IMR-90 (cell line): ENCODE measurements at regions not wholly inside any gene's neighbourhood (a gene's known extent, or its start where the extent isn't known, plus 50 kb on each side); places are given as distances from the start of the nearest gene placed in this dataset.

Experiments
- ATAC-seq: fragments of 200-7000 bp; cut with Tn5 transposase; 2 replicates; pipeline ENCODE4 v1.9.1; 2020; ENCODE audit warnings: low read depth, mild to moderate bottlenecking, moderate library complexity
- BruUV-seq: library from RNA; stranded (reverse); fragments of 400-500 nt; replicated peaks from 2 replicates; lab custom pipeline; 2021; lab: Mats Ljungman, UMichigan
- CTCF ChIA-PET: fragments of 300-600 bp; formaldehyde crosslinking; extraction: SDS; loops from one replicate; lab custom pipeline; 2021; ENCODE audit warnings: antibody characterized with exemption; lab: Yijun Ruan, JAX
- POLR2A ChIA-PET: fragments of 300-600 bp; sonication (Branson Sonifier 250); formaldehyde crosslinking; loops from one replicate; lab custom pipeline; 2022; ENCODE audit warnings: antibody characterized with exemption; ENCODE audit not compliant: unreplicated experiment; lab: Charles Lee
- DNase-seq: peaks from one replicate; pipeline ENCODE4 v3.0.0; 2013
- H2AFZ ChIP-seq: replicated peaks from 2 replicates; pipeline ENCODE3; 2013; ENCODE audit warnings: low read length, mild to moderate bottlenecking; ENCODE audit not compliant: poor library complexity
- H2AK5ac ChIP-seq: 2 replicates; pipeline ENCODE4 v1.6.1; 2013; ENCODE audit warnings: low read depth, low read length, inconsistent platforms
- H2AK9ac ChIP-seq: replicated peaks from 2 replicates; pipeline ENCODE3; 2013; ENCODE audit warnings: mild to moderate bottlenecking, low read depth, low read length, moderate library complexity; ENCODE audit not compliant: poor library complexity
- H2BK120ac ChIP-seq: 2 replicates; pipeline ENCODE4 v1.6.1; 2013; ENCODE audit warnings: low read depth, low read length, inconsistent platforms
- H2BK15ac ChIP-seq: 3 replicates; pipeline ENCODE4 v1.6.1; 2013; ENCODE audit warnings: low read depth, low read length, inconsistent platforms
- H2BK20ac ChIP-seq: 2 replicates; pipeline ENCODE4 v1.6.1; 2013; ENCODE audit warnings: low read depth, mild to moderate bottlenecking, inconsistent platforms, low read length, moderate library complexity
- H2BK5ac ChIP-seq: 2 replicates; pipeline ENCODE4 v1.6.1; 2013; ENCODE audit warnings: mild to moderate bottlenecking, low read depth, low read length, inconsistent platforms; ENCODE audit not compliant: poor library complexity, severe bottlenecking
- H3K14ac ChIP-seq: replicated peaks from 2 replicates; pipeline ENCODE4 v1.6.1; 2013; ENCODE audit warnings: low read depth, low read length, inconsistent platforms
- H3K18ac ChIP-seq: 2 replicates; pipeline ENCODE4 v1.6.1; 2013; ENCODE audit warnings: low read depth, low read length, control low read depth
- H3K23ac ChIP-seq: 2 replicates; pipeline ENCODE4 v1.6.1; 2013; ENCODE audit warnings: low read depth, low read length, inconsistent platforms
- H3K27ac ChIP-seq: 2 replicates; pipeline ENCODE4 v1.5.1; 2013; ENCODE audit warnings: mild to moderate bottlenecking, control low read depth, low read length; ENCODE audit not compliant: insufficient read depth
- H3K27me3 ChIP-seq: 2 replicates; pipeline ENCODE4 v1.6.1; 2013; ENCODE audit warnings: low read length; ENCODE audit not compliant: control insufficient read depth, insufficient read depth
- H3K36me3 ChIP-seq: 2 replicates; pipeline ENCODE4 v1.6.1; 2013; ENCODE audit warnings: low read length, mixed read lengths; ENCODE audit not compliant: control insufficient read depth, insufficient read depth
- H3K4ac ChIP-seq: 2 replicates; pipeline ENCODE4 v1.6.1; 2013; ENCODE audit warnings: low read depth, low read length, inconsistent platforms
- H3K4me1 ChIP-seq: 2 replicates; pipeline ENCODE4 v1.6.1; 2013; ENCODE audit warnings: low read length, mixed read lengths; ENCODE audit not compliant: control insufficient read depth, insufficient read depth
- H3K4me2 ChIP-seq: 2 replicates; pipeline ENCODE4 v1.6.1; 2013; ENCODE audit warnings: low read depth, mild to moderate bottlenecking, control low read depth, low read length, moderate library complexity
- H3K4me3 ChIP-seq: 2 replicates; pipeline ENCODE4 v1.5.1; 2013; ENCODE audit warnings: low read depth, mild to moderate bottlenecking, control low read depth, low read length, moderate library complexity; ENCODE audit not compliant: insufficient read depth
- H3K56ac ChIP-seq: 2 replicates; pipeline ENCODE4 v1.6.1; 2013; ENCODE audit warnings: low read length, inconsistent platforms; ENCODE audit not compliant: insufficient read depth; ENCODE audit errors: extremely low read depth
- H3K79me1 ChIP-seq, 2 experiments: 2 replicates each; pipeline ENCODE4 v1.6.1; 2013; ENCODE audit warnings: low read length in 2 of 2, inconsistent platforms in 1 of 2, low read depth in 1 of 2
- H3K9ac ChIP-seq: 2 replicates; pipeline ENCODE4 v1.6.1; 2013; ENCODE audit warnings: low read depth, low read length, control low read depth
- H3K9me1 ChIP-seq: 2 replicates; pipeline ENCODE4 v1.6.1; 2013; ENCODE audit warnings: low read length, inconsistent platforms; ENCODE audit not compliant: insufficient read depth
- H3K9me3 ChIP-seq: 2 replicates; pipeline ENCODE4 v1.6.1; 2013; ENCODE audit warnings: low read length; ENCODE audit not compliant: control insufficient read depth, insufficient read depth
- H4K20me1 ChIP-seq: 2 replicates; pipeline ENCODE4 v1.6.1; 2013; ENCODE audit warnings: low read length, inconsistent platforms; ENCODE audit not compliant: insufficient read depth
- H4K5ac ChIP-seq: 2 replicates; pipeline ENCODE4 v1.6.1; 2013; ENCODE audit warnings: mild to moderate bottlenecking, low read depth, low read length, control low read depth
- H4K8ac ChIP-seq, 2 experiments: 2 replicates each; pipeline ENCODE4 v1.6.1; 2013; ENCODE audit warnings: low read depth in 2 of 2, low read length in 2 of 2, control low read depth in 1 of 2, inconsistent platforms in 1 of 2
- H4K91ac ChIP-seq: 2 replicates; pipeline ENCODE4 v1.6.1; 2013; ENCODE audit warnings: low read depth, low read length, inconsistent platforms; ENCODE audit not compliant: insufficient read depth
- BHLHE40 ChIP-seq: fragments of 150-350 bp; IDR thresholded peaks from 2 replicates; pipeline ENCODE4 v1.6.1; 2016; ENCODE audit warnings: mild to moderate bottlenecking, low read depth, low read length
- CEBPB ChIP-seq: IDR thresholded peaks from 2 replicates; pipeline ENCODE4 v1.6.1; 2012; ENCODE audit warnings: low read depth, low read length, improper control_type of control experiment
- CHD1 ChIP-seq: IDR thresholded peaks from 2 replicates; pipeline ENCODE4 v1.6.1; 2012; ENCODE audit warnings: low read depth, low read length, improper control_type of control experiment
- FOS ChIP-seq: fragments of 150-350 bp; IDR thresholded peaks from 2 replicates; pipeline ENCODE4 v1.6.1; 2016; ENCODE audit warnings: low read depth, low read length
- MAFK ChIP-seq: IDR thresholded peaks from 2 replicates; pipeline ENCODE4 v1.6.1; 2012; ENCODE audit warnings: low read depth, low read length, improper control_type of control experiment
- MAZ ChIP-seq: IDR thresholded peaks from 2 replicates; pipeline ENCODE4 v1.6.1; 2012; ENCODE audit warnings: low read depth, mild to moderate bottlenecking, low read length, improper control_type of control experiment, moderate library complexity, borderline replicate concordance
- MXI1 ChIP-seq: IDR thresholded peaks from 2 replicates; pipeline ENCODE4 v1.6.1; 2012; ENCODE audit warnings: low read depth, mild to moderate bottlenecking, low read length, moderate library complexity, borderline replicate concordance
- NFE2L2 ChIP-seq: fragments of 150-350 bp; IDR thresholded peaks from 2 replicates; pipeline ENCODE4 v1.6.1; 2016; ENCODE audit warnings: low read depth, mild to moderate bottlenecking, low read length
- POLR2A ChIP-seq: IDR thresholded peaks from 2 replicates; pipeline ENCODE4 v1.6.1; 2012; ENCODE audit warnings: mild to moderate bottlenecking, low read depth, low read length
- RAD21 ChIP-seq: IDR thresholded peaks from 2 replicates; pipeline ENCODE4 v1.6.1; 2012; ENCODE audit warnings: low read length, improper control_type of control experiment
- RCOR1 ChIP-seq: IDR thresholded peaks from 2 replicates; pipeline ENCODE4 v1.6.1; 2012; ENCODE audit warnings: mild to moderate bottlenecking, low read length, improper control_type of control experiment; ENCODE audit not compliant: insufficient replicate concordance
- RFX5 ChIP-seq: IDR thresholded peaks from 2 replicates; pipeline ENCODE4 v1.8.0; 2012; ENCODE audit warnings: low read depth, mild to moderate bottlenecking, low read length, moderate library complexity
- SMC3 ChIP-seq: fragments of 150-350 bp; IDR thresholded peaks from 2 replicates; pipeline ENCODE4 v1.6.1; 2016; ENCODE audit warnings: low read depth, mild to moderate bottlenecking, antibody characterized with exemption, low read length, moderate library complexity
- WGBS, 2 experiments: methylation state at CpG; one replicate each; pipeline versions ENCODE4 v1.1.5 to v1.1.7; 2013; ENCODE audit warnings: missing lambda C conversion rate in 2 of 2; ENCODE audit not compliant: insufficient read length in 1 of 2; ENCODE audit errors: extremely low coverage in 2 of 2; 5-methylcytosine and 5-hydroxymethylcytosine counted together
- dilution Hi-C: fragments of 300-500 bp; cut with HindIII; formaldehyde crosslinking; loops from one replicate; pipeline ENCODE4 v1.14.3; 2018; ENCODE audit warnings: low sequenced_read_pairs; ENCODE audit not compliant: unreplicated experiment
- in situ Hi-C: fragments of 300-500 bp; cut with MboI; formaldehyde crosslinking; loops from 3 replicates; pipeline ENCODE4 v1.14.3; 2019; ENCODE audit warnings: low sequenced_read_pairs, inconsistent platforms, mixed read lengths
- intact Hi-C: fragments of 100-400 bp; cut with micrococcal nuclease; formaldehyde crosslinking; loops from 2 replicates; pipeline ENCODE4 v1.10.0; 2022
- TF ChIP-seq, protein P1 (sequence below): fragments of 150-350 bp; IDR thresholded peaks from 2 replicates; pipeline ENCODE4 v1.6.1; 2016; ENCODE audit warnings: low read depth, mild to moderate bottlenecking, low read length, moderate library complexity, borderline replicate concordance
- TF ChIP-seq, protein P2 (sequence below): conservative IDR thresholded peaks from 2 replicates; pipeline ENCODE4 v1.5.1; 2012; ENCODE audit warnings: mild to moderate bottlenecking, low read depth, low read length, improper control_type of control experiment
- TF ChIP-seq, protein P3 (sequence below): fragments of 150-350 bp; IDR thresholded peaks from 2 replicates; pipeline ENCODE4 v1.6.1; 2017; ENCODE audit warnings: mild to moderate bottlenecking, antibody characterized with exemption, low read length, low read depth

DNA sequence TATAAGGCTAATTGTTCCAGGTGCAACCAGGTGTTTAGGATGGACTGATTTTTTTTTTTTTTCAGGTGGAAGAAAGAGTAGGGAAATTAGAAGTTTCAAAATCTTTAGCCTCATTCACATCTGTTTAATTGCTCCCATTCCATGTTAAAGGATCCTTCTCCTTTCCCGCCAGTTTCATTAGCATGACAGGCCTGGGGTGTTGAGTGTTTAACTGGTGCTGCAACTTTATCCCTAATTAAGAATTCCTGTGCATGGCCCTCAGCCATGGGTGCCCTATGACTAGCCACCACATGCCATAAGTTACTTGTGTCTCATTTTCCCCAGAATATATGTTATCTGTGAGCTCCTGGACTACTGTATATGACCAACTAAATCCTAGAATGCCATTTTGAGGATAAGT lies 501.4 kb downstream of the NSUN3 start:
- DNase-seq (no peak), ATAC-seq (no peak)
- Histone ChIP-seq H3K36me3 (no peaks in the 10 kb centered on the region), H3K9me3 (no peaks in the 10 kb centered on the region), H3K9me1 (no peaks in the 10 kb centered on the region), H2BK20ac (no peak overlapping the region), H2AK5ac (no peak overlapping the region), H2AFZ (no peak overlapping the region), H4K8ac (no peak overlapping the region), H3K23ac (no peak overlapping the region), H3K27ac (no peak overlapping the region), H3K4me3 (no peak overlapping the region), H4K91ac (no peak overlapping the region), H3K4me2 (no peak overlapping the region), H2BK15ac (no peak overlapping the region), H3K14ac (no peak overlapping the region), H3K56ac (no peak overlapping the region), H2AK9ac (no peak overlapping the region), H4K5ac (no peak overlapping the region), H3K4me1 (no peaks in the 10 kb centered on the region), H3K18ac (no peak overlapping the region), H2BK120ac (no peak overlapping the region), H3K27me3 (no peaks in the 10 kb centered on the region), H2BK5ac (no peak overlapping the region), H3K4ac (no peak overlapping the region), H3K9ac (no peak overlapping the region), H3K79me1 (no peaks in the 10 kb centered on the region), H4K20me1 (no peaks in the 10 kb centered on the region)
- no TSS peak for BruUV-seq
- TF ChIP-seq MAFK: no peak
- TF ChIP-seq CEBPB: no peak
- TF ChIP-seq MAZ: no peak
- no peak for TF ChIP-seq FOS
- no peak for TF ChIP-seq RCOR1
- TF ChIP-seq, protein P1, sequence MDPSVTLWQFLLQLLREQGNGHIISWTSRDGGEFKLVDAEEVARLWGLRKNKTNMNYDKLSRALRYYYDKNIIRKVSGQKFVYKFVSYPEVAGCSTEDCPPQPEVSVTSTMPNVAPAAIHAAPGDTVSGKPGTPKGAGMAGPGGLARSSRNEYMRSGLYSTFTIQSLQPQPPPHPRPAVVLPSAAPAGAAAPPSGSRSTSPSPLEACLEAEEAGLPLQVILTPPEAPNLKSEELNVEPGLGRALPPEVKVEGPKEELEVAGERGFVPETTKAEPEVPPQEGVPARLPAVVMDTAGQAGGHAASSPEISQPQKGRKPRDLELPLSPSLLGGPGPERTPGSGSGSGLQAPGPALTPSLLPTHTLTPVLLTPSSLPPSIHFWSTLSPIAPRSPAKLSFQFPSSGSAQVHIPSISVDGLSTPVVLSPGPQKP: no peak
- TF ChIP-seq RAD21: no peak
- no peak for TF ChIP-seq MXI1
- no peak for TF ChIP-seq POLR2A
- TF ChIP-seq BHLHE40: no peak
- no peak for TF ChIP-seq SMC3
- no peak for TF ChIP-seq RFX5
- TF ChIP-seq, protein P2, sequence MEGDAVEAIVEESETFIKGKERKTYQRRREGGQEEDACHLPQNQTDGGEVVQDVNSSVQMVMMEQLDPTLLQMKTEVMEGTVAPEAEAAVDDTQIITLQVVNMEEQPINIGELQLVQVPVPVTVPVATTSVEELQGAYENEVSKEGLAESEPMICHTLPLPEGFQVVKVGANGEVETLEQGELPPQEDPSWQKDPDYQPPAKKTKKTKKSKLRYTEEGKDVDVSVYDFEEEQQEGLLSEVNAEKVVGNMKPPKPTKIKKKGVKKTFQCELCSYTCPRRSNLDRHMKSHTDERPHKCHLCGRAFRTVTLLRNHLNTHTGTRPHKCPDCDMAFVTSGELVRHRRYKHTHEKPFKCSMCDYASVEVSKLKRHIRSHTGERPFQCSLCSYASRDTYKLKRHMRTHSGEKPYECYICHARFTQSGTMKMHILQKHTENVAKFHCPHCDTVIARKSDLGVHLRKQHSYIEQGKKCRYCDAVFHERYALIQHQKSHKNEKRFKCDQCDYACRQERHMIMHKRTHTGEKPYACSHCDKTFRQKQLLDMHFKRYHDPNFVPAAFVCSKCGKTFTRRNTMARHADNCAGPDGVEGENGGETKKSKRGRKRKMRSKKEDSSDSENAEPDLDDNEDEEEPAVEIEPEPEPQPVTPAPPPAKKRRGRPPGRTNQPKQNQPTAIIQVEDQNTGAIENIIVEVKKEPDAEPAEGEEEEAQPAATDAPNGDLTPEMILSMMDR: no peak
- TF ChIP-seq CHD1: no peak
- TF ChIP-seq NFE2L2: no peak
- TF ChIP-seq, protein P3, sequence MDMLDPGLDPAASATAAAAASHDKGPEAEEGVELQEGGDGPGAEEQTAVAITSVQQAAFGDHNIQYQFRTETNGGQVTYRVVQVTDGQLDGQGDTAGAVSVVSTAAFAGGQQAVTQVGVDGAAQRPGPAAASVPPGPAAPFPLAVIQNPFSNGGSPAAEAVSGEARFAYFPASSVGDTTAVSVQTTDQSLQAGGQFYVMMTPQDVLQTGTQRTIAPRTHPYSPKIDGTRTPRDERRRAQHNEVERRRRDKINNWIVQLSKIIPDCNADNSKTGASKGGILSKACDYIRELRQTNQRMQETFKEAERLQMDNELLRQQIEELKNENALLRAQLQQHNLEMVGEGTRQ: no peak
- dilution Hi-C loops: no loop called here
- ChIA-PET CTCF (no interaction called here), POLR2A (no interaction called here)
- in situ Hi-C loops: no loop called here
- no CpG with 5 or more reads among the region's 1 CpG for WGBS, 2 experiments
- intact Hi-C loops: no loop called here
